ENCODE measurements at regions not wholly inside any gene's neighbourhood (a gene's known extent, or its start where the extent isn't known, plus 50 kb on each side); places are given as distances from the start of the nearest gene placed in this dataset.

DNA sequence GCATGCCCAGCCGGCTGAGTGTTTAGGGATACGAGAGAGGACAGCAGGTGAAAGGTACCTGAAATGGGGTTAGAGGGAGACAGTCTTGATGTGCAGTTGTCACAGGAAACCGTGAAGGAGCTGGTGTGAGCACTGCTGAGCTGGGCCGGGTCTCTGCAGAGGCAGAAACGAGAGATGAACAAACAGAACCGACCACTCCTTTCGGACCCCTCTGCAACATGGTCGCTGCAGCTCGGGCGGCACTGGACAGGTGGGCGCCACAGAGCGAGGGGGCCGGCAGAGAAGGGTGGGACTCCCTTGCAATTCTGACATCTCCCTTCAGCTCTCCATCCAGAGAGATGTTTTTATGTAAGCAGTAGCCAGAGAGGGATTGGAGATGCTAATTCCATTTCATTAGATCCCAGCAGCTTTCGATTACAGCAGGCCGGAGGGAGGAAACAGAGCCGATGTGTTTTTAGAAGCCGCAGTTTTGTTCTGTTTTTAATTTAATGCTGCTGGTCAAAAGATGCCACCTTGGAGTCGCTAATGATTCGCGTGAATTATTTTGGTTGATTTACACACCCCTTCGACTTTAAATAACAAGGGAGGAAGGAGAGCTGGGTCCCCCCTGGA, 86.3 kb upstream of the RPL38 start:
- Histone ChIP-seq H3K36me3 (no peaks in the 10 kb centered on the region), H3K27me3 (ENCODE audit: insufficient read depth, low read depth, severe bottlenecking) (no peaks in the 10 kb centered on the region), H3K27ac (peak overlapping the region; percentile 28), H3K9me3 (ENCODE audit: severe bottlenecking) (peaks cover 13% of the 10 kb centered on the region), H3K4me3 (ENCODE audit: low read depth, low read length) (no peak overlapping the region)
- TF ChIP-seq, protein P1, sequence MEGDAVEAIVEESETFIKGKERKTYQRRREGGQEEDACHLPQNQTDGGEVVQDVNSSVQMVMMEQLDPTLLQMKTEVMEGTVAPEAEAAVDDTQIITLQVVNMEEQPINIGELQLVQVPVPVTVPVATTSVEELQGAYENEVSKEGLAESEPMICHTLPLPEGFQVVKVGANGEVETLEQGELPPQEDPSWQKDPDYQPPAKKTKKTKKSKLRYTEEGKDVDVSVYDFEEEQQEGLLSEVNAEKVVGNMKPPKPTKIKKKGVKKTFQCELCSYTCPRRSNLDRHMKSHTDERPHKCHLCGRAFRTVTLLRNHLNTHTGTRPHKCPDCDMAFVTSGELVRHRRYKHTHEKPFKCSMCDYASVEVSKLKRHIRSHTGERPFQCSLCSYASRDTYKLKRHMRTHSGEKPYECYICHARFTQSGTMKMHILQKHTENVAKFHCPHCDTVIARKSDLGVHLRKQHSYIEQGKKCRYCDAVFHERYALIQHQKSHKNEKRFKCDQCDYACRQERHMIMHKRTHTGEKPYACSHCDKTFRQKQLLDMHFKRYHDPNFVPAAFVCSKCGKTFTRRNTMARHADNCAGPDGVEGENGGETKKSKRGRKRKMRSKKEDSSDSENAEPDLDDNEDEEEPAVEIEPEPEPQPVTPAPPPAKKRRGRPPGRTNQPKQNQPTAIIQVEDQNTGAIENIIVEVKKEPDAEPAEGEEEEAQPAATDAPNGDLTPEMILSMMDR (IDR thresholded peaks at IDR 0.05; ENCODE audit: low read depth, low read length), result no peak
- no peak for DNase-seq

DNA sequence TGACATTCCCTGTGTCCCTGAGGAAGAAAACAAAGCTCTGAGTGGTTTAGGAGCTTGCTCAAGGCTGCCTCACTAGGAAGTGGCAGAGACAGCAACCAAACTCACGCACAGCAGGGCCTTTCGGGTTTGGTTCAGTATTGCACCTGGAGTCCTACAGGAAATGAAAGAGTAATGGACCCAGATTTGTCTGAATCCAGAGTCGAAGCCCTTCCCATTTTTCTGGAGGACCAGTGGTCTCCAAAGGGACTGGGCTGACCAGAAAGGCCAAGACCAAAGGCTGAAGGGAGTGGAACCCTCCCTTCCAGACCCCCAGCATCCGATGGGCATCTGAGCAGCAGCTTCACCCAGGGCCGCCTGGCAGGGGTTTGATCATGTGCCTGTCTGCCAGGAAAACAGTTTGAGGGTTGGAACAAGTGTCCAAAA, 85.5 kb upstream of the RPL38 start:
- TF ChIP-seq, protein P1 (IDR thresholded peaks at IDR 0.05; ENCODE audit: low read depth, low read length), result peak; percentile 66
- H3K9me3 ChIP-seq (ENCODE audit: severe bottlenecking), result peaks cover 5% of the 10 kb centered on the region
- H3K27me3 ChIP-seq (ENCODE audit: insufficient read depth, low read depth, severe bottlenecking), result no peaks in the 10 kb centered on the region
- H3K27ac ChIP-seq, result peak overlapping the region; percentile 25
- H3K4me3 ChIP-seq (ENCODE audit: low read depth, low read length), result no peak overlapping the region
- DNase-seq, result peak; percentile 70
- no peaks in the 10 kb centered on the region for H3K36me3 ChIP-seq

DNA sequence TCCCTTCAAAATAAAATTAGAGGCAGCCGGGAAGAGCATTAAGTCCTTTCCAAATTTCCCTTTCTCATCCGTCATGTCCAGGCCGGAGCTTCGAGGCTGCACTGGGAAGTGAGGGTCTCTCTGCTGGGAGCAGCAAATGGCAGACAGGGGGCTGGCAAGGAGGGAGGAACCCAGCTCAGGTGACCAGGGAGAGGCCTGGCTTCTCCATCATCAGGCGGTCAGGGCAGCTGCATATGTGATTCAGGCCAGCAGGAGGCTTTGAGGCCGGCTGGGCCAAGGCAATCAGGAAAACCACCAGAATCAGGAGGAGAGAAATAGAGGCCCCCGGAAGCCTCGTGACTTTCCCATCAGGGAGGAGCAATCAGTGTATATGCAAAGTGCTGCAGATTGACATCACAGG, 85.0 kb upstream of the RPL38 start:
- TF ChIP-seq, protein P1 (IDR thresholded peaks at IDR 0.05; ENCODE audit: low read depth, low read length), result peak; percentile 66
- DNase-seq, result peak; percentile 70
- no peak overlapping the region for H3K4me3 ChIP-seq (ENCODE audit: low read depth, low read length)

DNA sequence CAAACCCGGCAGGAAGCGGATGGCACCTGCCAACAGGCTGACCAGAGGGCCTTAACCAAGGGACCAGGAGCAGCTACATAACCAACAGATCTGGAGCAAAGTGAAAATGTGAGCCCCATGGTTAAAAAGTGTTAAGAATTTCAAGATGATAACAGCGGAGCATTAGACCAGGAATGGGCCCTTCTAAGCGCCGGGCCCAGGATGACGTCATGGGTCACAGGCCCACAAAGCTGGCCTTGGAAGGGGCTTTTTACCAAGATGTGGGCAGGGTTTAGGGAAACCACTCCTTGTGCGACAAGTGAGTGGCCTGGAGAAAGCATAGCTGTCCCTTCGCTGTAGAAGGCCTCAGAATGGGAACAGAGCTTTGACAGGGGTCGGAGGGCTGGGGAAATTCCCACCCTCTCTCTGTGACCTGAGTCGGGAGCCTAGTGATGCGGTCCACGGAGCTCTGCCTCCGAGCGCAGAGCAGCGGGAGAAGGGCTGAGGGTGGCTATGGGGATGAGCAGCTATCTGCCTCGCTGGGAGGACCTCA, 84.4 kb upstream of the RPL38 start:
- no peak for DNase-seq
- Histone ChIP-seq H3K36me3 (no peaks in the 10 kb centered on the region), H3K4me3 (ENCODE audit: low read depth, low read length) (no peak overlapping the region), H3K27ac (no peak overlapping the region), H3K9me3 (ENCODE audit: severe bottlenecking) (peaks cover 4% of the 10 kb centered on the region), H3K27me3 (ENCODE audit: insufficient read depth, low read depth, severe bottlenecking) (no peaks in the 10 kb centered on the region)
- TF ChIP-seq, protein P1 (IDR thresholded peaks at IDR 0.05; ENCODE audit: low read depth, low read length), result no peak

More for the DNA sequence above, 85.0 kb upstream of the RPL38 start:
- Histone ChIP-seq H3K9me3 (ENCODE audit: severe bottlenecking) (peaks cover 4% of the 10 kb centered on the region), H3K27me3 (ENCODE audit: insufficient read depth, low read depth, severe bottlenecking) (no peaks in the 10 kb centered on the region), H3K36me3 (no peaks in the 10 kb centered on the region), H3K27ac (peak overlapping the region; percentile 25)

DNA sequence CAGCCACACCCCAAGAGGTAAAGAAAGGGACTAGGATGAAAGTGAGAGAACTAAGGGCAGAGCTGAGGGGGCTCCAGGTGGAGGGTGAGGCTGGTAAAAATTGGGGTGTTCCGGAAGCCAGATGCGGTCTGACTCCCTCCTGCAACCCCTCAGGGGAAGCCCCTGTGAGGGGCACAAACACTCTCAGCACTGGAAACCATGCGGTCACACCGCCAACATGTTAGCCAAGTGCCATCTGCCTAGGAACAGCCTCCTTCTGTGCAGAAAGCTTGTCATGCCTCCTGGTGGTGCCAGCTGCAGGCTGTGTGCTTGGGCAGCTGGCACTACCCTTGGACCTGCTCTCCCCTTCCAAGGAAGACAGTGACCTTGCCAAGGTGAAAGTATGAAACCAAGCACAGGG, 83.5 kb upstream of the RPL38 start:
- no peaks in the 10 kb centered on the region for H3K27me3 ChIP-seq (ENCODE audit: insufficient read depth, low read depth, severe bottlenecking)
- DNase-seq, result no peak
- TF ChIP-seq, protein P1 (IDR thresholded peaks at IDR 0.05; ENCODE audit: low read depth, low read length), result no peak
- no peak overlapping the region for H3K27ac ChIP-seq
- H3K36me3 ChIP-seq, result no peaks in the 10 kb centered on the region
- peaks cover 4% of the 10 kb centered on the region for H3K9me3 ChIP-seq (ENCODE audit: severe bottlenecking)
- no peak overlapping the region for H3K4me3 ChIP-seq (ENCODE audit: low read depth, low read length)

DNA sequence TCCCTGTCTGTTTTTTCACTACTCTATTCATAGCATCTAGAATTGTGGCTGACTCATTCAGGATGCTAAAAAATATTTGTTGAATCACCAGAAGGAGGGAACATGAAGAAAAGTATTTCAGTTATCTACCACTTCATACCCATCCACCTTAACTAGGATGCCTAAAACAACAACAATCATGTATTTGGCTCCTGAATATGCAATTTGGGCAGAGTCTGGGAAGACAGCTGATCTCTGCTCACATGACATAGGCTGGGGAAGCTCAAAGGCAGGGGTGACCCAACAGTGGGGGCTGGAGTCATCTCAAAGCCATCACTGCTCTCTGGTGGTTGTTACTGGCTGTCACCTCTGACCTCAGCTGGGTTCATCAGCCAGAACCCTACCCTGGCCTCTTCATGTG, 80.1 kb upstream of the RPL38 start:
- DNase-seq, result no peak
- H3K27ac ChIP-seq, result no peak overlapping the region
- H3K9me3 ChIP-seq (ENCODE audit: severe bottlenecking), result peaks cover 4% of the 10 kb centered on the region
- H3K4me3 ChIP-seq (ENCODE audit: low read depth, low read length), result no peak overlapping the region
- no peaks in the 10 kb centered on the region for H3K27me3 ChIP-seq (ENCODE audit: insufficient read depth, low read depth, severe bottlenecking)
- TF ChIP-seq, protein P1 (IDR thresholded peaks at IDR 0.05; ENCODE audit: low read depth, low read length), result peak; percentile 31; the same call in 1 of the 2 replicates
- no peaks in the 10 kb centered on the region for H3K36me3 ChIP-seq
